COR-L47 (cell line): ENCODE measurements at regions not wholly inside any gene's neighbourhood (a gene's known extent, or its start where the extent isn't known, plus 50 kb on each side); places are given as distances from the start of the nearest gene placed in this dataset.

Experiments used
- DNase-seq: peaks from one replicate; lab custom pipeline; 2025; lab: John Stamatoyannopoulos, UW

- no peak for DNase-seq
Measured at GRCh38 chr12:38139456-38139855, 177.1 kb upstream of the ALG10B start.

- no peak for DNase-seq
Measured at GRCh38 chr12:38141239-38141638, 175.3 kb upstream of the ALG10B start.

- DNase-seq = no peak
Measured at GRCh38 chr12:38141861-38142260, 174.7 kb upstream of the ALG10B start.

GRCh38 chr12:38142974-38143373, 173.6 kb upstream of the ALG10B start:
- no peak for DNase-seq

- no peak for DNase-seq
Measured at GRCh38 chr12:38144049-38144448, 172.5 kb upstream of the ALG10B start.

- no peak for DNase-seq
Measured at GRCh38 chr12:38144601-38145436, 171.8 kb upstream of the ALG10B start.

GRCh38 chr12:38149395-38150073, 167.0 kb upstream of the ALG10B start:
- no peak for DNase-seq

GRCh38 chr12:38151991-38152700, 164.4 kb upstream of the ALG10B start:
- no peak for DNase-seq

GRCh38 chr12:38152816-38153736, 163.5 kb upstream of the ALG10B start:
- DNase-seq = no peak

- DNase-seq = no peak
Measured at GRCh38 chr12:38153737-38154061, 162.9 kb upstream of the ALG10B start.

- DNase-seq = no peak
Measured at GRCh38 chr12:38154096-38155019, 162.2 kb upstream of the ALG10B start.

GRCh38 chr12:38155020-38155395, 161.6 kb upstream of the ALG10B start:
- no peak for DNase-seq

GRCh38 chr12:38155526-38156496, 160.8 kb upstream of the ALG10B start:
- no peak for DNase-seq

- DNase-seq = no peak
Measured at GRCh38 chr12:38156497-38157245, 159.9 kb upstream of the ALG10B start.

GRCh38 chr12:38157274-38157932, 159.2 kb upstream of the ALG10B start:
- no peak for DNase-seq

- DNase-seq = no peak
Measured at GRCh38 chr12:38157933-38158401, 158.6 kb upstream of the ALG10B start.

- DNase-seq = no peak
Measured at GRCh38 chr12:38158428-38159091, 158.0 kb upstream of the ALG10B start.

GRCh38 chr12:38159092-38159551, 157.5 kb upstream of the ALG10B start:
- DNase-seq = no peak
